HFF-Myc (cell line): ENCODE measurements at regions not wholly inside any gene's neighbourhood (a gene's known extent, or its start where the extent isn't known, plus 50 kb on each side); places are given as distances from the start of the nearest gene placed in this dataset.

ENCODE experiments used
- DNase-seq: peaks from one replicate; pipeline ENCODE4 v3.0.0-alpha.2; 2011; ENCODE audit warnings: low read depth; ENCODE audit errors: extremely low read depth
- H3K4me3 ChIP-seq: replicated peaks from 2 replicates; pipeline ENCODE4 v1.5.1; 2011; ENCODE audit warnings: low read depth, mild to moderate bottlenecking, control low read depth, low read length
- CTCF ChIP-seq: IDR thresholded peaks from 2 replicates; pipeline ENCODE4 v1.5.1; 2012; ENCODE audit warnings: mild to moderate bottlenecking, low read depth, low read length, control low read depth; ENCODE audit errors: missing control alignments

GRCh38 chr13:70889163-70889562 is 780.9 kb upstream of the KLHL1 start:
- no peak for DNase-seq
- H3K4me3 ChIP-seq, result no peak overlapping the region
- TF ChIP-seq CTCF, result no peak

- TF ChIP-seq CTCF, result no peak
These were observed 775.9 kb upstream of the KLHL1 start for GRCh38 chr13:70884196-70884595.

GRCh38 chr13:70874636-70875035 is 766.4 kb upstream of the KLHL1 start:
- no peak overlapping the region for H3K4me3 ChIP-seq
- no peak for TF ChIP-seq CTCF
- DNase-seq, result no peak

More at GRCh38 chr13:70884196-70884595, 775.9 kb upstream of the KLHL1 start:
- no peak overlapping the region for H3K4me3 ChIP-seq
- no peak for DNase-seq

GRCh38 chr13:70864731-70865130 is 756.5 kb upstream of the KLHL1 start:
- TF ChIP-seq CTCF, result no peak
- no peak for DNase-seq

GRCh38 chr13:70856711-70857110 is 748.5 kb upstream of the KLHL1 start:
- no peak for DNase-seq
- no peak for TF ChIP-seq CTCF
- H3K4me3 ChIP-seq, result no peak overlapping the region

More at GRCh38 chr13:70864731-70865130, 756.5 kb upstream of the KLHL1 start:
- H3K4me3 ChIP-seq, result no peak overlapping the region

- TF ChIP-seq CTCF, result no peak
These were observed 747.8 kb upstream of the KLHL1 start for GRCh38 chr13:70856025-70856424.

GRCh38 chr13:70849222-70849621 is 741.0 kb upstream of the KLHL1 start:
- no peak for TF ChIP-seq CTCF
- no peak for DNase-seq
- H3K4me3 ChIP-seq, result no peak overlapping the region

More at GRCh38 chr13:70856025-70856424, 747.8 kb upstream of the KLHL1 start:
- no peak overlapping the region for H3K4me3 ChIP-seq
- no peak for DNase-seq
